Testis (tissue), 2 donors: ENCODE measurements at regions not wholly inside any gene's neighbourhood (a gene's known extent, or its start where the extent isn't known, plus 50 kb on each side); places are given as distances from the start of the nearest gene placed in this dataset.

Experiments used
- DNase-seq: peaks from one replicate; pipeline ENCODE4 v3.0.0-alpha.2; 2019
- H3K27ac ChIP-seq, 2 donors: fragments of 200-600 bp; sonication (generic); one replicate each; pipeline ENCODE4 v1.5.1; 2019
- H3K27me3 ChIP-seq: fragments of 200-600 bp; sonication (generic); one replicate; pipeline ENCODE4 v1.5.1; 2019
- H3K36me3 ChIP-seq: fragments of 200-600 bp; sonication (generic); one replicate; pipeline ENCODE4 v1.5.1; 2017; ENCODE audit warnings: low read depth; ENCODE audit errors: missing control alignments
- H3K4me1 ChIP-seq: fragments of 200-600 bp; sonication (generic); one replicate; pipeline ENCODE4 v1.5.1; 2019
- H3K4me3 ChIP-seq, 2 donors: fragments of 200-600 bp; sonication (generic); one replicate each; pipeline ENCODE4 v1.5.1; 2017 to 2019
- H3K9me3 ChIP-seq: fragments of 200-600 bp; sonication (generic); one replicate; pipeline ENCODE4 v1.5.1; 2017
- POLR2A ChIP-seq: fragments of 450-650 bp; IDR thresholded peaks from one replicate; pipeline ENCODE4 v1.6.1; 2017; ENCODE audit warnings: antibody characterized with exemption, mild to moderate bottlenecking, moderate library complexity
- WGBS, 2 donors: methylation state at CpG; one replicate each; pipeline ENCODE4 v1.1.5; 2018; 5-methylcytosine and 5-hydroxymethylcytosine counted together
- intact Hi-C: fragments of 100-400 bp; cut with DNase I; formaldehyde crosslinking; loops from one replicate; pipeline ENCODE4 v1.15.1; 2023; ENCODE audit warnings: low total_unique reads
- TF ChIP-seq, protein P1 (sequence below), 3 experiments: fragments of 450-650 bp in 2 of 3; fragments of 200-600 bp in 1 of 3; sonication (generic) in 1 of 3; IDR thresholded peaks; one replicate each; pipeline ENCODE4 v1.5.1; 2016 to 2019; ENCODE audit warnings: antibody characterized with exemption in 3 of 3, mild to moderate bottlenecking in 2 of 3, moderate library complexity in 1 of 3

DNA sequence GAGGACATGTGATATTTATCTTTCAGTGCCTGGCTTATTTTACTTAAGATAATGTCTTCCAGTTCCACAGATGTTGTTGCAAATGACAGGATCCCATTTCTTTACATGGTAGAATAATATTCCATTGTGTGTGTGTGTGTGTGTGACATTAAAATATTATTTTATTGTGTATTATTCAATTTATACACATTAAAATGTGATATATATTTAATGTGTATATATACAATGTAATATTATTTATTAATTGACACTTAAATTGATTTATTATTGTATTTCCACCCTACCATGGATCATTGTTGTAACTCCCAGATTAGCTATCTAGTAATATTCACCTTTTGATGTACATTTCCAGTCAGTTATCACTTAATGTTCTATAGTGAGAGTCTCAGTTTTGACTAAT lies 1422.5 kb upstream of the ADGRB3 start:
- intact Hi-C loops: no loop called here
- no peaks in the 10 kb centered on the region for H3K9me3 ChIP-seq

DNA sequence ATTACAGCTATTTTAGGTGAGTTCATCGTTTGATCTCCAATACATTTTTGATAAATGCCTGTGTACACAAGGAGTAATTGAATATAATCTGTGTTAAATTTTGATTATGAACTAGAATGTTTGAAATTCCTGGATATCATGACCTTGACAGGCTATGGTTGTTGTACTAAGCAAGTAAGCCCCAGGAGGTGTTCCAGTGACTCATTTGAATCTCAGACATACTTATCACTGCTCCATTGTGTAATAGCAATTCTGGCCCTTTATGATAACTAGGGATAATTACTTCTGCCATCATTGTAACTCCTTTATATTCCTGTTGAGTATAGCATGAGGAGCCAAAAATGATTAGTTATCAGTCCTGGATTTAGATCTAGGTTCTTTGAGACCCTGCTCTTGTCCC lies 1424.6 kb upstream of the ADGRB3 start:
- TF ChIP-seq, protein P1, sequence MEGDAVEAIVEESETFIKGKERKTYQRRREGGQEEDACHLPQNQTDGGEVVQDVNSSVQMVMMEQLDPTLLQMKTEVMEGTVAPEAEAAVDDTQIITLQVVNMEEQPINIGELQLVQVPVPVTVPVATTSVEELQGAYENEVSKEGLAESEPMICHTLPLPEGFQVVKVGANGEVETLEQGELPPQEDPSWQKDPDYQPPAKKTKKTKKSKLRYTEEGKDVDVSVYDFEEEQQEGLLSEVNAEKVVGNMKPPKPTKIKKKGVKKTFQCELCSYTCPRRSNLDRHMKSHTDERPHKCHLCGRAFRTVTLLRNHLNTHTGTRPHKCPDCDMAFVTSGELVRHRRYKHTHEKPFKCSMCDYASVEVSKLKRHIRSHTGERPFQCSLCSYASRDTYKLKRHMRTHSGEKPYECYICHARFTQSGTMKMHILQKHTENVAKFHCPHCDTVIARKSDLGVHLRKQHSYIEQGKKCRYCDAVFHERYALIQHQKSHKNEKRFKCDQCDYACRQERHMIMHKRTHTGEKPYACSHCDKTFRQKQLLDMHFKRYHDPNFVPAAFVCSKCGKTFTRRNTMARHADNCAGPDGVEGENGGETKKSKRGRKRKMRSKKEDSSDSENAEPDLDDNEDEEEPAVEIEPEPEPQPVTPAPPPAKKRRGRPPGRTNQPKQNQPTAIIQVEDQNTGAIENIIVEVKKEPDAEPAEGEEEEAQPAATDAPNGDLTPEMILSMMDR (IDR thresholded peaks at IDR 0.05): no peak
- TF ChIP-seq POLR2A: no peak
- H3K36me3 ChIP-seq: no peaks in the 10 kb centered on the region
- H3K27ac ChIP-seq: no peak overlapping the region
- intact Hi-C loops: no loop called here
- H3K4me1 ChIP-seq: no peaks in the 10 kb centered on the region
- no peaks in the 10 kb centered on the region for H3K9me3 ChIP-seq
- no peak for DNase-seq
- WGBS, 2 donors: 62 to 66% methylated on average over 1 of the region's 1 CpG
- H3K27me3 ChIP-seq: no peaks in the 10 kb centered on the region
- no peak overlapping the region for H3K4me3 ChIP-seq

More for the DNA sequence above, 1422.5 kb upstream of the ADGRB3 start:
- Histone ChIP-seq H3K4me1 (no peaks in the 10 kb centered on the region), H3K27me3 (no peaks in the 10 kb centered on the region), H3K36me3 (no peaks in the 10 kb centered on the region), H3K27ac (no peak overlapping the region), H3K4me3 (no peak overlapping the region)
- no peak for DNase-seq
- TF ChIP-seq POLR2A: no peak
- TF ChIP-seq, protein P1 (IDR thresholded peaks at IDR 0.05): no peak

DNA sequence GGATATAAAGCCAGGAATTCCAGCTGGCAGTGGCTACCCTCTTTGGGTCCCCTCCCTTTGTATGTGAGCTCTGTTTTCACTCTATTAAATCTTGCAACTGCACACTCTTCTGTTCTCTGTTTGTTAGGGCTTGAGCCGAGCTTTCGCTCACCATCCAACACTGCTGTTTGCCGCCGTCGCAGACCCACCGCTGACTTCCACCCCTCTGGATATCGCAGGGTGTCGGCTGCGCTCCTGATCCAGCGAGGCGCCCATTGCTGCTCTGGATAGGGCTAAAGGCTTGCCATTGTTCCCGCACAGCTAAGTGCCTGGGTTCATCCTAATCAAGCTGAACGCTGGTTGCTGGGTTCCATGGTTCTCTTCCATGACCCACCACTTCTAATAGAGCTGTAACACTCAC lies 1433.5 kb upstream of the ADGRB3 start:
- no peaks in the 10 kb centered on the region for H3K27me3 ChIP-seq
- peak; percentile 15 for DNase-seq
- TF ChIP-seq, protein P1 (IDR thresholded peaks at IDR 0.05): no peak
- no peak for TF ChIP-seq POLR2A
- no peak overlapping the region for H3K27ac ChIP-seq
- H3K9me3 ChIP-seq: no peaks in the 10 kb centered on the region
- intact Hi-C loops: no loop called here
- no peaks in the 10 kb centered on the region for H3K4me1 ChIP-seq
- no peaks in the 10 kb centered on the region for H3K36me3 ChIP-seq
- H3K4me3 ChIP-seq: peak overlapping the region in 1 of 2 donors; percentile 0
- 57 to 79% methylated on average over 13 of the region's 13 CpGs for WGBS, 2 donors

DNA sequence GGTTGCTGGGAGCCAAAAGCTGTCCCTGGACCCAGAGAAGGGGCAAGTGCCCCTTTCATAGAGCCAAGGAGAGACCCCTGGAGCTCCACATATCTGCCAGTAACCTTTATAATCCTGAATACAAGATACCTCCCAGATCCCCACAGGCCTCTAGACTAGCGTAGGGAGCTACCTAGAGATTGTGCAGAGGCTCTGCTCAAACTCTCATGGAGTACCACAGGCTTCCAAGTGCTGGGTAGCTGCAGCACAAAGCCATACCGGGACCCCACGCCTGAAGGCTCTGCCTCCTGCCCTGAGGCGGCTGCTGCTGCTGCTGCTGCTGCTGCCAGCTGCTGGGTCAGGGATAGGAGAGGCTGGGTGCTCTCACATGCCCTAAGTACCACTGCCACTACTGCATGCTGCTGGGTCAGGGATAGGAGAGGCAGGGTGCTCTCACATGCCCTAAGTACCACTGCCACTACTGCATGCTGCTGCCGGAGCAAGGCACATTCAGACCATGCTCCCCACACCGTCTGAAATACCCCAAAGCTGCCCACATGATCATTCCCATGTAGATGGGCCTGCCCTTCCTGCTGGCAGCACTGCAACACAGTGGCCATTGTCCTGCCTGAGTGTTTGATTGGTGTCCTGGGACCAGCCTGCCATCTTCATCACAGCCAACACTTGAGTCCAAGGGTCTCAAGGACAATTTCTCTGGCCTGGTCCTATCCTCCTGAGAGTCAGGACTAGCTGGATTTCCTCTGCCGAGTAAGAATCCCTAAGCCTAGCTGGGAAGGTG lies 1434.3 kb upstream of the ADGRB3 start:
- intact Hi-C loops: no loop called here
- Histone ChIP-seq H3K4me1 (no peaks in the 10 kb centered on the region), H3K27ac (no peak overlapping the region), H3K36me3 (no peaks in the 10 kb centered on the region), H3K27me3 (no peaks in the 10 kb centered on the region), H3K9me3 (no peaks in the 10 kb centered on the region), H3K4me3 (no peak overlapping the region)
- no peak for TF ChIP-seq POLR2A
- TF ChIP-seq, protein P1 (IDR thresholded peaks at IDR 0.05): no peak
- no peak for DNase-seq
- WGBS, 2 donors: 50 to 69% methylated on average over 1 to 7 of the region's 7 CpGs

DNA sequence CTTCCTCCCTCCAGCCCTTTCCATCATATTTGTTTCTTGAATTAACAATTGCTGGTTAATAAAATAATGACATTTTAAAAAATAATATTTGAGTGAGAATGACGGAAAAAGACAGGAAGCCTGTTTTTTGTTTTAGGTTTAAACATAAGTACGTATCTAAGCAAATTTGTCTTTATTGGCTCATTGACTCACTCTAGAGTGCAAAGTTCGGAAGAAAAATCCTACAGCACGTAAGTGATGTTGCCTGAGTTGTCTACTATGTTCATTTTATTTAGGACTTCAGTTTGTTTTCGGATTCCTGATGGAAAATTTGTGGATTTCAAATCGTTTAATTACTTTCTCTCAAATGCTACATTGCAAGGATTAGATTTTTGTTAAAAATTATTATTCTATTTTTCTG lies 1435.7 kb upstream of the ADGRB3 start:
- H3K27me3 ChIP-seq: no peaks in the 10 kb centered on the region
- no peak overlapping the region for H3K4me3 ChIP-seq
- TF ChIP-seq, protein P1 (IDR thresholded peaks at IDR 0.05): no peak
- TF ChIP-seq POLR2A: no peak
- WGBS, 2 donors: 83 to 86% methylated on average over 6 of the region's 6 CpGs
- no peak for DNase-seq
- H3K27ac ChIP-seq: no peak overlapping the region
- no peaks in the 10 kb centered on the region for H3K36me3 ChIP-seq
- H3K9me3 ChIP-seq: no peaks in the 10 kb centered on the region
- H3K4me1 ChIP-seq: no peaks in the 10 kb centered on the region
- intact Hi-C loops: no loop called here
